Stimulated activated CD8-positive, alpha-beta memory T cell treated with anti-CD3 and anti-CD28 coated beads, Interleukin-15, amount 100 ng/mL, for 1 hour (primary cell): ENCODE measurements at regions not wholly inside any gene's neighbourhood (a gene's known extent, or its start where the extent isn't known, plus 50 kb on each side); places are given as distances from the start of the nearest gene placed in this dataset.
"Not testable (repeated sequence)": the region's sequence is repeated elsewhere in the genome, so short reads cannot be mapped to it uniquely, and the experiment has no call there.

Source experiments
- DNase-seq: peaks from one replicate; pipeline ENCODE4 v3.0.0-alpha.2; 2020; ENCODE audit warnings: low read depth

DNA sequence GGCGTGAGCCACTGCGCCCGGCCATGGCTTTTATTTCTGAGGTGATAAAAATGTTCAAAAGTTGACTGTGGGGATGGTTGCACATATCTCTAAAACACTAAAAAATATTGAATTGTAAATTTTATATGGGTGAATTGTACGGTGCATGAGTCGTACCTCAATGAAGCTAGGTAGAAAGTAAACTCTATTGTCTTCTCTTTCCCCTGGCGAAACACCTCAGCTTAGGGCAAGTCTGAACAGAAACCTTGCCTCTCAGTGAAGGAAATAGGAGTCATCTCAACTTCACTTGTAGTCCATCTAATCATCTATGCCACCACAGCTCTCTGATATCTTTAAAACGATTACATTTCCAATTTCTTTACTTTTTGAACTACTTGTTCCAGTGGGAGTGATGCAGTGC is 309.6 kb downstream of the SPATA31A1 start:
- DNase-seq, result not testable (repeated sequence)

DNA sequence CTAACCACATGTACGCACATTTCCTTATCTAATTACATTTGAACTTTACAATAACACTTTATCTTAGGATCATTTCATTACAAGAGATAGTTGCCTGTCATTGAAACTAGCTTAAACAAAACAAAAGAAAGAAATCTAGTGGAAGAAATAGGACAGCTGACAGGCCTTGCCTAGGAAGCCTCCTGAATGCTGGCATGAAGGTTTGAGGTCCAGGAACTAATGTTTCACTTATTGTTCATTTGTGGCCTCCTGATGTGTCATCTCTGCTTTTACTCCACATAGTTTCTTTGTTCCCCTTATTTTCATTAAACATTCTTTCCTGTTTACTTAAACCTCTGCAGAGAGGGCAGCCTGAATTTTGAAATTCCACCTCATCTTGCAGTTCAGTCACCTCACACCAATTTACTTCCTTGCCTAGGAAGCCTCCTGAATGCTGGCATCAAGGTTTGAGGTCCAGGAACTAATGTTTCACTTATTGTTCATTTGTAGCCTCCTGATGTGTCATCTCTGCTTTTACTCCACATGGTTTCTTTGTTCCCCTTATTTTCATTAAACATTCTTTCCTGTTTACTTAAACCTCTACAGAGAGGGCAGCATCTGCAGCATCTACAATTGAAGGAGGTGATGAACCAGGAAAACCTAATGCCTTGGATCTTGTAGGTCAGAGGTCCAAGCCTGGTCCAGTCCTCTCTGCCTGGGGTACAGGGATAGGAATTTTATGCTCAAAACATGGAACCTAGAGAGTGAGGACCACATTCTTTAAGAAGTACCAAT is 319.2 kb downstream of the SPATA31A1 start:
- DNase-seq, result not testable (repeated sequence)

DNA sequence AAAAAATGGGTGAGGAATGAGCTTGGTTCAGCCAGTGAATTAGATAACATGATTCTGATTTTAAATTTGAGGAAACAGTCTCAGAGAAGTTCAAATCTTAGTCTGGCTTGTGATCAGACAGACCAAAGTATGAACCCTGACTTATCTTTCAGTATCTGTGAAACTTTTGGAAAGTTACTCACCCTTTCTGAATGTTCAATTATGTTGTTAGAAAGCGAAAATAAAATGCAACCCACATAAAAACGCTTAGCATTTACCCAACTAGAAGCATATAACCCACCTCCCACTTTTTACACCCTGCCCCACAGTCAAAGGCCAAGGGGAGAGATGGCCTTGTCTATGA is 319.7 kb downstream of the SPATA31A1 start:
- not testable (repeated sequence) for DNase-seq

DNA sequence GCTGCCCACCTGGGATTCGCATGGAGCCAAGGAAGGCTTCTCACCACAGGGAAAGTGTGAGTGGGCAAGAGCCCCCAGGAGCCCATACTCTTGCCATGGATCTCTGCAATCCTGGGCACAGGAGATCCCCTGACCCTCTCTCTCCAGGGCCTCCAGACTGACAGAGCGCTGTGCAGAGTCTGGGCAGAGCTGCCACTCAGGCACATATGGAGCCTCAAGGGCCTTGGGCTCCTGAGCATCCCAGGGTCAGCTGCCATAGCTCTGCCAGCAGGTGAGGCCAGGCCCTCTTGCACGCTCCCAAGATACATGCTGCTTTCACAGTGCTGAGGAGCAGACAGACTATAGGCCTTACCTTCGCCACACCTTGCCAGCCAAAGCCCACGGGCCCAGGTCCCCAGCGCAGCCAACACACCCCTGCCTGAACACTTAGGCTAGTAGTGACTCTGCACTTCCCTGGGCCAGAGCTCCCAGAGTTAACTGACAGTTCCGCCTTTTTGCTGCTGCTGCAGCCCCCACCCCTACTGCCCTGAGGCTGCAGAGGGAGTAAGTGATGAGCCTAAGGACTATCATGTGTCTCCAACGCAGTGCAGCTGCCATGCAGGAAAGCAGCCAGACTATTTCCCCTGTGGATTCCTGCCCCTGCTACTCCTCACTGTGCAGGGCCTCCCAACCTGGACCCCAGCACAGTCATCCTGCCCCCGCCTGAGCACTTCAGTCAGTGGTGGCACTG is 323.2 kb downstream of the SPATA31A1 start:
- DNase-seq, result not testable (repeated sequence)

DNA sequence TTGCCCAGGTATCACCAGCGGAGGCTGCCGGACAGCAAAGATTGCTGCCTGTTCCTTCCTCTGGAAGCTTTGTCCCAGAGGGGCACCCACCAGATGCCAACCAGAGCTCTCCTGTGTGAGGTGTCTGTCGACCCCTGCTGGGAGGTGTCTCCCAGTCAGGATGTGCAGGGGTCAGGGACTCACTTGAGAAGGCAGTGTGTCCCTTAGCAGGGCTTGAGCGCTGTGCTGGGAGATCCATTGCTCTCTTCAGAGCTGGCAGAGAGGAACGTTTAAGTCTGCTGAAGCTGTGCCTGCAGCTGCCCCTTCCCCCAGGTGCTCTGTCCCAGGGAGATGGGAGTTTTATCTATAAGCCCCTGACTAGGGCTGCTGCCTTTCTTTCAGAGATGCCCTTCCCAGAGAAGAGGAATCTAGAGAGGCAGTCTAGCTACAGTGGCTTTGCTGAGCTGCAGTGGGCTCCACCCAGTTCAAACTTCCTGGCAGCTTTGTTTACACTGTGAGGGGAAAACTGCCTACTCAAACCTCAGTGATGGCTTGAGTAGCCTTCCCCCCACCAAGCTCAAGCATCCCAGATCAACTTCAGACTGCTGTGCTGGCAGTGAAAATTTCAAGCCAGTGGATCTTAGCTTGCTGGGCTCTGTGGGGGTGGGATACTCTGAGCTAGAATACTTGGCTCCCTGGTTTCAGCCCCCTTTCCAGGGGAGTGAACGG is 325.4 kb downstream of the SPATA31A1 start:
- DNase-seq, result not testable (repeated sequence)

DNA sequence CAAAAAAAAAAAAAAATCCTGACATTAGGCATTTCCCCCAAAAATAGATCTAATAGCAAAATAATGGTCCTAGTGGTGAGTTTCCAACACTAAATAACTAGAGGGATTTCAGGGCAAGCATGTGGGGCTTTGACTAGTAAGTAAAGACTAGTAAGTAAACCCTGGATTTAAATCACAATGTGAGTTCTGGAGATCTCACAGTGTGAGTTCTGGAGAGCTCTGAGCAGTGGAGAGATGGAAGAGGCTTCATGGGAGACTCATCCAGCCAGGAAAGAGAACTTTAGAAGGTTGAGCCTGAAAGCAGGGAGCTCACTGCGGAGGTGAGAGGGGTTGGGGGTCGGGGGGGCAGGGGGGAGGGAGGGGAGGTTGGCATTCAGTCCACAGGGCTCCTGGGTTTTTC is 373.4 kb downstream of the SPATA31A1 start:
- DNase-seq, result not testable (repeated sequence)

DNA sequence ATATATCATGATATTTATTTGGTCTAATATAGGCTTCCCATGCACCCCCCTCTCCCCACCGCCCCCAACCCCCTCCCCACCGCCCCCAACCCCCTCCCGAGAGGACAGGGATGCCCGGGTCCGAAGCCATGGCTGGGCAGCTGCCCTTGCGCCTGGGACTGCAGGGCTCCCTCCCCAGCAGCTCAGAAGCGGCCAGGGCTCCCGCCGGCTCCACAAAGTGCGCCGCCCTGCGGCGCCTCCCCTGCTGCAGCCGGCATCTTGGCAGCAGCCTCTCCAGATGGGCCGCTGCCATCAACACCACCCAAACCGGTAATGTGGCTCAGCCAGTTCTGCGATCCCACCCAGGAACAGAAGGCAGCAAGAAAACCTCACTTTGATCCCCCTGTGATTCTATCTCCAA is 389.4 kb downstream of the SPATA31A1 start:
- DNase-seq, result not testable (repeated sequence)

DNA sequence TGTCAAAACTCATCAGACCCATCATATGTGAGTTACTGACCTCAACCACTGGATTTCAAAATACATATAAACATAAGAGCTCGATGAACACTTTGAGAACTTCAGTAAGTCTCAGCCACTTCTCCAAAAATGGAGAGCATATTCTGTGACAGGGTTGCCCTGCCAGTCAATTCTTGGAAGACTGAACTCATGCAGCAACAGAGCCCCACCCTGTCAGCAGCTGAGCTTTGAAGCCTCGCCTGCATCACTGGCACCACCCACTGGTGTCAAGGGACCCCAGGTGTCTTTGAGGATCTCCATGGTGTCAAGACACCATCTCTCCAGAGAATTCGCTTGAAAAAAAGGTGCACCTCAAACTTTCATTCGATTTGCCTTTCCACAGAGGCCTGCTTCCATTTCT is 420.1 kb downstream of the SPATA31A1 start:
- not testable (repeated sequence) for DNase-seq

DNA sequence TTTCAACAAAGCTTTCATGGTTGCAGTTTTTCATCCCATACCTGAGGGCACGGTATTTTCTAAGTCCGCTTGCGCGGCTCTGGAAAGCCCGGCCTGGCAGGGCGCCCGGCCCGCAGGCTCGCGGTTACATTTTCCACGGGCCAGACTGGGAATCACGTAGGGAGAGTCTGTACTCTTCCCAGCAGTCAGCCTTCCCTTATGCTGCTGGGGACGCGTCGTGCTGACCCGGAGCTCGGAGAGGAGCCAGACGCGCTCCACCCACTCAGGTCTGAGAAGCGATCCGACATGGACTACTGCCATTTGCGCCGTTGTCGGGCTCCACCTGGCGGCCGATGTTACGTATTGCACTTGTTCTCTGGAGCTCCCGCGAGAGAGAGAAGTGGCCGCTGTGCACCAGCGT is 435.9 kb downstream of the SPATA31A1 start:
- not testable (repeated sequence) for DNase-seq

DNA sequence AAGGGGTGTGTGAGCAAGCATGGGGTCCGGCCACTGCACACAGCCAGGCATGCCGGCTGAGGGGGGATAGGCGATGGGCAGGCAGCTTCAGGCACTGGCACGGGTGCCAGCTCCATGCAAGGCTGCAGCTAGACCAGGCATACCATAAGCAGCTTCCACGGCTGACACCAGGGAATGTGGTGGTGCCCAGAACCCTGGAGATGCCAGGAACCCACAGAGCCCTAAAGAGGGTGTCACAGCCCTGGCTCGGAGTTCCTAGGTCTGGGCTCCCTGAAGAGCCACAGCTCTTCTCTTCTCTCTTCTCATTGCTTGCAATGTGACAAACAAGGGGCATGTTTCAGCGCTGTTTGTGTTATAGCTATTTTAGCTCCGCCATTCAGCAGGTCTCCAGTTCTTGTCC is 442.5 kb downstream of the SPATA31A1 start:
- DNase-seq, result not testable (repeated sequence)

DNA sequence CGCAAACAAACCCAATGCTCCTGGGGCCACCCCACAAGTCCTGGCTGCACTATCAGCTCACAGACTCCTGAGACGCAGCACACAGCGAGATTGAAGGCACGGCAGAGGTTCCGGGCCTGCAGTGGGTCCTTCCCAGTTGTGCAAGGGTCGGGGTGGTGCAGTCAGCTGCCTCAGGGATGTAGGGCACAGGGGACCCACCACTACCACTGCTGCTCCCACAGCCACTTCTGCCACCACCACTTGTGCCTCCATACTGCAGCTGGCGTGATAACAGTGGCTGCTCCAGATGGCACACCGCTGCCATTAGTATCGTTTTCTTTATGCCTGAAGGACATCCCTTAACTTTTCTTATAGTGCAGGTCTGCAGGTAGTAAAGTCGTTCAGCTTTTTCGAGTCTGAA is 443.8 kb downstream of the SPATA31A1 start:
- not testable (repeated sequence) for DNase-seq

DNA sequence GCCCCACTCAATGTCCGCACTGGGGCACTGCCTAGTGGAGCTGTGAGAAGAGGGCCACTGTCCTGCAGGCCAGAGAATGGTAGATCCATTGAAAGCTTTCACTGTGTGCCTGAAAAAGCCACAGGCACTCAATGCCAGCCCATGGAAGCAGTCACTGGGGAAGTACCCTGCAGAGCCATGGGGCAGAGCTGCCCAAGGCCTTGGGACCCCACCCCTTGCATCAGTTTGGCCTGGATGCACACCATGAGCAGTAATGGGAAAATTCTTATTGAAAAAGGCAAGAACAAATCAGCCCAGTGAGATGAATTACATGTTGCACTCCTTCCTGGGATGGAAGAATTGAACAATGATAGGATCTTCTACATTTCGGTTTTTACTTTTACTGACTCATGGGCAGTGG is 447.1 kb downstream of the SPATA31A1 start:
- not testable (repeated sequence) for DNase-seq

DNA sequence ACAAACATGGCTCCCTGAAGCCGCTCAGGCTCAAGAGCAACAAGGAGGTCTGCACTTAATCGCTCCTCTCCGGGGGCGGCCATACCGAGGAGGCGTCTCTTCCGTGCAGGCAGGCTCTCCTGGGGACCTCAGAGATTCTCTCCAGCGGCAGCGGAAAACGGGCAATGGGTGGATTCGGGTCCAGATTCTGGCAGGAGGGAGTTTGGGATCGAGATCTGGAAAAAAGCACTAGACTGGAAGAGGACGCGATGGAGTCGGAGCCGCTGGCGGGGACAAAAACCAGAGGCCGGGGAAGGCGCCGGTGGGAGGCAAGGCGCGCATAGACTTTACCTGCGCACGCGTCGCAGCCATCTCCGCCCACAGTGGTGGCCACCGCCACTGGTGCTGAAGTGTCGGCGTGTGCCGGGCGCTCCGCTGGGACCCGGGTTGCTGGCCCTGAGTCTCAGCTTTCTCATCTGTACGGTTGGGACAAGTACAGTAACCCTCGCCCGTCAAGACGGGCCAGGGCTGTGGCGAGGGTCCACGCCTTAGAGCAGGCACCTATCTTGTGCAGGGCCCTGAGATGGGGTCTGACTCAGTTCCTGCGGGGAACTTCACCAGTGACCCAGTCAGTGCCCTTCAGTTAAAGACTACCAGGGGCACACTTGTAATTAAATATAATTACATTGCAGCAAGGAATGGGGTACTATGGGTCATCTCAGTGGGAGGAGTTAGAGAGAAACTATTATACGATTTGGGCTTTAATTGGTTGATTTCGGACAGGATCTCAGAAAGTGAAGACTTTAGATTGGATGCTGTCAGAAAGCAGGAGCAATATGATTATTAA is 454.1 kb downstream of the SPATA31A1 start:
- peak; percentile 24 for DNase-seq

DNA sequence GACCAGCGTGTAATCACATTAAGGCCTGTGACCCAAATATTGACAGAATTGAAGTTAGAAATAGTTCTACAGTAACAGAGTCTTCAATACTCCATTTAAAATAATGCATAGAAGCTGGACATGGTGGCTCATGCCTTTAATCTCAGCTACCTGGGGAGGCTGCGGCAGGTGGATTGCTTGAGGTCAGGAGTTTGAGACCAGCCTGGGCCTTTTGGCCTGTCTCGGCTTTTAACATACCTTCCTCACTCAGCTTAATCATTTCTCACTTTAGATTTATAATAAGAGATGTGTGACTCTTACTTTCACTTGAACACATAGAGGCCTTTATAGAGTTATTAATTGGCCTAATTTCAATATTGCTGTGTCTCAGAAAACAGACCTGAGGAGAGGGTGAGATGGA is 454.9 kb downstream of the SPATA31A1 start:
- not testable (repeated sequence) for DNase-seq

DNA sequence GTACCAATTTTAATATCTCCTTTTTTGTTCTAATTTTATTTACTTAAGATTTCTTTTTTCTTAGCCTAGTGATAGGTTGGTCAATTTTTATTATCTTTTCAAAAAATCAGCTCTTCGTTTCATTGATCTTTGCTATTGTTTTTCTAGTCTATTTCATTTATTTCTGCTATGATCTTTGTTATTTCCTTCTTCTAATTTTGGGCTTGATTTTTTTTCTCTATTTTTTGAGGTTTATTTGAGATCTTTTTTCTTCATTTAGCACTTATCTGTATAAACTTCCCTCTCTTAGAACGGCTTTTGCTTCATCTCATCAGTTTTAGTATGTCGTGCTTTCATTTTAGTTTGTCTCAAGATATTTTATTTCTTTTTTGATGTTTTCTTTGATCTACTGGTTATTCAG is 456.1 kb downstream of the SPATA31A1 start:
- DNase-seq, result not testable (repeated sequence)

DNA sequence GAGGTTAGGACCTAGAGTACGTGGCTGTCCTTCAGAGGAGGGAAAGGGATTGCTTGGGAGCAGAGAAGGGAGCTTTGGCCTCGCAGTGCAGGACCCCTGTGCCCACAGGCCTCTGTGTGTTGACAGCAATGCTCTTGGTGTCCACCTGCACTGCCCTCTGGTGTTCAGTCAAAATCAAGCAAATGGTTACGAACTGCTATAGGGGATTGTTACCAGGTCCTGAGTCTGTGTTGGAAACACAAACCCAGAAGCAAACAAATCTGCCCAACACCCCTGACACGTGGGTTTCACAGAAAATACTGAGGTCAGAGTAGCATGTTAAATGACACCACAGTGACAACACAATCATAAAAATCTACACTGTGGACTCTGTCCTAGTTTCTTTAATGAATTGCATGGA is 473.0 kb downstream of the SPATA31A1 start:
- not testable (repeated sequence) for DNase-seq
